ENCODE measurements at regions not wholly inside any gene's neighbourhood (a gene's known extent, or its start where the extent isn't known, plus 50 kb on each side); places are given as distances from the start of the nearest gene placed in this dataset.

DNA sequence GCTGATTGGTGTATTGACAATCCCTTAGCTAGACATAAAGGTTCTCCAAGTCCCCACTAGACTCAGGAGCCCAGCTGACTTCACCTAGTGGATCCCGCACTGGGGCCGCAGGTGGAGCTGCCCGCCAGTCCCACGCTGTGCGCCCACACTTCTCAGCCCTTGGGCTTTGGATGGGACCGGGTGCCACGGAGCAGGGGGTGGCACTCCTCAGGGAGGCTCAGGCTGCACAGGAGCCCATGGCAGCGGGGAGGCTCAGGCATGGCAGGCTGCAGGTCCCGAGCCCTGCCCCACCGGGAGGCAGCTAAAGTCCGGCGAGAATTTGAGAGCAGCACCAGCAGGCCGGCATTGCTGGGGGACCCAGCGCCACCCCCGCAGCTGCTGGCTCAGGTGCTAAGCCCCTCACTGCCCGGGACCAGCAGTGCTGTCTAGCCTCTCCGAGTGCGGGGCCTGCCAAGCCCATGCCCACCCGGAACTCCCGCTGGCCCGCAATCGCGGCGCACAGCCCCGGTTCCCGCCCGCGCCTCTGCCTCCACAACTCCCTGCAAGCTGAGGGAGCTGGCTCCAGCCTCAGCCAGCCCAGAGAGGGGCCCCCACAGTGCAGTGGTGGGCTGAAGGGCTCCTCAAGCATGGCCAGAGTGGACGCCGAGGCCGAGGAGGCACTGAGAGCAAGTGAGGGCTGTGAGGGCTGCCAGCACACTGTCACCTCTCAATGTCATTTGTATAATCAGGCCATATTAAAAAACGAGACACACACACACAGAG is 437.2 kb downstream of the CSNK1G3 start:
- TF ChIP-seq ZNF274 (IDR thresholded peaks at IDR 0.05; ENCODE audit: low read depth, low read length) (no peak), EZH2 (IDR thresholded peaks at IDR 0.05) (no peak), POLR2A (IDR thresholded peaks at IDR 0.05; ENCODE audit: borderline replicate concordance, extremely low read depth, insufficient read depth, insufficient read length) (no peak)
- TF ChIP-seq, protein P1, sequence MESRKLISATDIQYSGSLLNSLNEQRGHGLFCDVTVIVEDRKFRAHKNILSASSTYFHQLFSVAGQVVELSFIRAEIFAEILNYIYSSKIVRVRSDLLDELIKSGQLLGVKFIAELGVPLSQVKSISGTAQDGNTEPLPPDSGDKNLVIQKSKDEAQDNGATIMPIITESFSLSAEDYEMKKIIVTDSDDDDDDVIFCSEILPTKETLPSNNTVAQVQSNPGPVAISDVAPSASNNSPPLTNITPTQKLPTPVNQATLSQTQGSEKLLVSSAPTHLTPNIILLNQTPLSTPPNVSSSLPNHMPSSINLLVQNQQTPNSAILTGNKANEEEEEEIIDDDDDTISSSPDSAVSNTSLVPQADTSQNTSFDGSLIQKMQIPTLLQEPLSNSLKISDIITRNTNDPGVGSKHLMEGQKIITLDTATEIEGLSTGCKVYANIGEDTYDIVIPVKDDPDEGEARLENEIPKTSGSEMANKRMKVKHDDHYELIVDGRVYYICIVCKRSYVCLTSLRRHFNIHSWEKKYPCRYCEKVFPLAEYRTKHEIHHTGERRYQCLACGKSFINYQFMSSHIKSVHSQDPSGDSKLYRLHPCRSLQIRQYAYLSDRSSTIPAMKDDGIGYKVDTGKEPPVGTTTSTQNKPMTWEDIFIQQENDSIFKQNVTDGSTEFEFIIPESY (IDR thresholded peaks at IDR 0.05; ENCODE audit: extremely low read depth, insufficient replicate concordance, low read length): no peak
- TF ChIP-seq, protein P2, sequence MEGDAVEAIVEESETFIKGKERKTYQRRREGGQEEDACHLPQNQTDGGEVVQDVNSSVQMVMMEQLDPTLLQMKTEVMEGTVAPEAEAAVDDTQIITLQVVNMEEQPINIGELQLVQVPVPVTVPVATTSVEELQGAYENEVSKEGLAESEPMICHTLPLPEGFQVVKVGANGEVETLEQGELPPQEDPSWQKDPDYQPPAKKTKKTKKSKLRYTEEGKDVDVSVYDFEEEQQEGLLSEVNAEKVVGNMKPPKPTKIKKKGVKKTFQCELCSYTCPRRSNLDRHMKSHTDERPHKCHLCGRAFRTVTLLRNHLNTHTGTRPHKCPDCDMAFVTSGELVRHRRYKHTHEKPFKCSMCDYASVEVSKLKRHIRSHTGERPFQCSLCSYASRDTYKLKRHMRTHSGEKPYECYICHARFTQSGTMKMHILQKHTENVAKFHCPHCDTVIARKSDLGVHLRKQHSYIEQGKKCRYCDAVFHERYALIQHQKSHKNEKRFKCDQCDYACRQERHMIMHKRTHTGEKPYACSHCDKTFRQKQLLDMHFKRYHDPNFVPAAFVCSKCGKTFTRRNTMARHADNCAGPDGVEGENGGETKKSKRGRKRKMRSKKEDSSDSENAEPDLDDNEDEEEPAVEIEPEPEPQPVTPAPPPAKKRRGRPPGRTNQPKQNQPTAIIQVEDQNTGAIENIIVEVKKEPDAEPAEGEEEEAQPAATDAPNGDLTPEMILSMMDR (IDR thresholded peaks at IDR 0.05 in 2 of 3, conservative IDR thresholded peaks at IDR 0.05 in 1 of 3; ENCODE audit: borderline replicate concordance in 1 of 3, insufficient read depth in 1 of 3, low read depth in 2 of 3, low read length in 2 of 3): no peak

Measured in HCT116 (cell line).